ENCODE measurements at regions not wholly inside any gene's neighbourhood (a gene's known extent, or its start where the extent isn't known, plus 50 kb on each side); places are given as distances from the start of the nearest gene placed in this dataset.

DNA sequence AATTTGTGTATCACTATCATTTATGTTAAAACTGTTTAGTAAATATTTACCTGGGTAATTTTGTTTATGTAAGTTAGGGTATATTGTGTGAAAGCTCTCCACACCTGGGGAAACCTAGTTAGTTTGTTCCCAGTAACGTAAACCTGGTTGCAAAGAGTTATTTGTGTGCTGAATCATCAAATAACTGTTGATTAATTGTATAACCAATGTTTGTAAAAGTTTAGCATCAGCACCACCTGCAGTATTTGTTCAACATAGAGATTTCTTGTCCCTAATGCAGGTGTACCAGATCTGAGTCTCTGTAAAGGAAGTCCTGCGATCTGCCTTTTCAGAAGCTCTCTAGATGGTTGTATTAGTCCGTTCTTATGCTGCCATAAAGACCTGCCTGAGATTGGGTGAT lies 440.4 kb downstream of the COL12A1 start:
- H3K4me3 ChIP-seq (ENCODE audit: low read depth, low read length) = no peak overlapping the region
- DNase-seq (ENCODE audit: low read depth) = no peak
- TF ChIP-seq, protein P1, sequence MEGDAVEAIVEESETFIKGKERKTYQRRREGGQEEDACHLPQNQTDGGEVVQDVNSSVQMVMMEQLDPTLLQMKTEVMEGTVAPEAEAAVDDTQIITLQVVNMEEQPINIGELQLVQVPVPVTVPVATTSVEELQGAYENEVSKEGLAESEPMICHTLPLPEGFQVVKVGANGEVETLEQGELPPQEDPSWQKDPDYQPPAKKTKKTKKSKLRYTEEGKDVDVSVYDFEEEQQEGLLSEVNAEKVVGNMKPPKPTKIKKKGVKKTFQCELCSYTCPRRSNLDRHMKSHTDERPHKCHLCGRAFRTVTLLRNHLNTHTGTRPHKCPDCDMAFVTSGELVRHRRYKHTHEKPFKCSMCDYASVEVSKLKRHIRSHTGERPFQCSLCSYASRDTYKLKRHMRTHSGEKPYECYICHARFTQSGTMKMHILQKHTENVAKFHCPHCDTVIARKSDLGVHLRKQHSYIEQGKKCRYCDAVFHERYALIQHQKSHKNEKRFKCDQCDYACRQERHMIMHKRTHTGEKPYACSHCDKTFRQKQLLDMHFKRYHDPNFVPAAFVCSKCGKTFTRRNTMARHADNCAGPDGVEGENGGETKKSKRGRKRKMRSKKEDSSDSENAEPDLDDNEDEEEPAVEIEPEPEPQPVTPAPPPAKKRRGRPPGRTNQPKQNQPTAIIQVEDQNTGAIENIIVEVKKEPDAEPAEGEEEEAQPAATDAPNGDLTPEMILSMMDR (IDR thresholded peaks at IDR 0.05; ENCODE audit: control insufficient read depth, extremely low read depth, insufficient read depth) = peak; percentile 17; the same call in 1 of the 2 replicates

GRCh38 chr6:74764486-74764885 lies 441.4 kb downstream of the COL12A1 start:
- TF ChIP-seq, protein P1 (IDR thresholded peaks at IDR 0.05; ENCODE audit: control insufficient read depth, extremely low read depth, insufficient read depth) = no peak
- DNase-seq (ENCODE audit: low read depth) = no peak
- no peak overlapping the region for H3K4me3 ChIP-seq (ENCODE audit: low read depth, low read length)

GRCh38 chr6:74762841-74763240 lies 443.0 kb downstream of the COL12A1 start:
- no peak overlapping the region for H3K4me3 ChIP-seq (ENCODE audit: low read depth, low read length)
- TF ChIP-seq, protein P1 (IDR thresholded peaks at IDR 0.05; ENCODE audit: control insufficient read depth, extremely low read depth, insufficient read depth) = no peak

GRCh38 chr6:74757813-74758212 lies 448.0 kb downstream of the COL12A1 start:
- TF ChIP-seq, protein P1 (IDR thresholded peaks at IDR 0.05; ENCODE audit: control insufficient read depth, extremely low read depth, insufficient read depth) = no peak
- peak; percentile 26 for DNase-seq (ENCODE audit: low read depth)
- H3K4me3 ChIP-seq (ENCODE audit: low read depth, low read length) = no peak overlapping the region

More at GRCh38 chr6:74762841-74763240, 443.0 kb downstream of the COL12A1 start:
- no peak for DNase-seq (ENCODE audit: low read depth)

DNA sequence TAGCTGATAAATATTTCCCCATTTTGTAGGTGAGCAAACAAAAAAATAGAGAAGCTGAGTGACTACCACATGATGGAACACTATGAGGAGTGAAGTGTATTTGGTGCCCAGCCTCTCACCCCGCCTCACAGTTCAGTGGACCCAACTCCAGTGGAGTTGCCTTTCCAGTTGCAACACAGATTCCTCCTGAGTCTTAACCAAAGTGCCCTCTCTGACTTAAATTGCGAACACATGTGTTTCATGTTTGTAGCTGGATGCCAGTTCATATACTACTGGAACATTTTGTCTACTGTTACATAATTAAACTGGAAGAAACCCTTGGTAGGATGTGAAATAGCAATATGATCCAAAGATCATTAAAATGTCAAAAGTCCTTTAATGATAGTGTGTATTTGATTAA lies 448.9 kb downstream of the COL12A1 start:
- H3K4me3 ChIP-seq (ENCODE audit: low read depth, low read length) = no peak overlapping the region
- TF ChIP-seq, protein P1 (IDR thresholded peaks at IDR 0.05; ENCODE audit: control insufficient read depth, extremely low read depth, insufficient read depth) = no peak
- no peak for DNase-seq (ENCODE audit: low read depth)

- TF ChIP-seq, protein P1 (IDR thresholded peaks at IDR 0.05; ENCODE audit: control insufficient read depth, extremely low read depth, insufficient read depth) = no peak
- no peak for DNase-seq (ENCODE audit: low read depth)
Observed at GRCh38 chr6:74755778-74756177, 450.1 kb downstream of the COL12A1 start.

GRCh38 chr6:74755196-74755595 lies 450.7 kb downstream of the COL12A1 start:
- TF ChIP-seq, protein P1 (IDR thresholded peaks at IDR 0.05; ENCODE audit: control insufficient read depth, extremely low read depth, insufficient read depth) = no peak
- no peak for DNase-seq (ENCODE audit: low read depth)
- H3K4me3 ChIP-seq (ENCODE audit: low read depth, low read length) = no peak overlapping the region

More at GRCh38 chr6:74755778-74756177, 450.1 kb downstream of the COL12A1 start:
- H3K4me3 ChIP-seq (ENCODE audit: low read depth, low read length) = no peak overlapping the region
